OCI-LY7 (cell line): ENCODE measurements at regions not wholly inside any gene's neighbourhood (a gene's known extent, or its start where the extent isn't known, plus 50 kb on each side); places are given as distances from the start of the nearest gene placed in this dataset.

Source experiments
- BruUV-seq: library from RNA; stranded (reverse); fragments of 400-500 nt; replicated peaks from 2 replicates; lab custom pipeline; 2021; lab: Mats Ljungman, UMichigan
- CTCF ChIA-PET: fragments of 300-600 bp; sonication (Branson Sonifier 250); formaldehyde crosslinking; loops from one replicate; lab custom pipeline; 2022; ENCODE audit warnings: antibody characterized with exemption; ENCODE audit not compliant: unreplicated experiment; lab: Charles Lee
- POLR2A ChIA-PET: fragments of 300-600 bp; sonication (Branson Sonifier 250); formaldehyde crosslinking; loops from one replicate; lab custom pipeline; 2022; ENCODE audit warnings: antibody characterized with exemption; lab: Charles Lee
- DNase-seq: peaks from one replicate; pipeline ENCODE4 v3.0.0-alpha.2; 2015; ENCODE audit warnings: low spot score
- H2AFZ ChIP-seq: fragments of 200-600 bp; sonication (generic), shearing (Covaris generic); 2 replicates; pipeline ENCODE4 v1.6.1; 2014; ENCODE audit warnings: mild to moderate bottlenecking, antibody characterized with exemption, low read length, moderate library complexity
- H3K27ac ChIP-seq: fragments of 200-600 bp; sonication (generic); 2 replicates; pipeline ENCODE4 v1.5.1; 2014; ENCODE audit warnings: mixed run types, low read depth, mild to moderate bottlenecking, moderate library complexity, low read length, inconsistent platforms; ENCODE audit not compliant: poor library complexity, severe bottlenecking
- H3K36me3 ChIP-seq: fragments of 200-600 bp; sonication (generic); 2 replicates; pipeline ENCODE4 v1.6.1; 2014; ENCODE audit warnings: mild to moderate bottlenecking, antibody characterized with exemption, low read length, moderate library complexity, mixed read lengths; ENCODE audit not compliant: insufficient read depth
- H3K4me1 ChIP-seq: fragments of 200-600 bp; sonication (generic); 2 replicates; pipeline ENCODE4 v1.5.1; 2014; ENCODE audit warnings: mild to moderate bottlenecking, low read length; ENCODE audit not compliant: insufficient read depth, poor library complexity, severe bottlenecking
- H3K4me2 ChIP-seq: fragments of 200-600 bp; sonication (generic); 2 replicates; pipeline ENCODE4 v1.6.1; 2014; ENCODE audit warnings: mild to moderate bottlenecking, low read length
- H3K4me3 ChIP-seq: fragments of 200-600 bp; sonication (generic); 2 replicates; pipeline ENCODE4 v1.5.1; 2014; ENCODE audit warnings: mild to moderate bottlenecking, low read depth, low read length; ENCODE audit not compliant: poor library complexity, severe bottlenecking
- H3K79me2 ChIP-seq: fragments of 200-600 bp; sonication (generic); 2 replicates; pipeline ENCODE4 v1.6.1; 2016; ENCODE audit warnings: low read depth, mild to moderate bottlenecking, low read length, moderate library complexity, mixed read lengths; ENCODE audit not compliant: insufficient read depth
- H3K9me2 ChIP-seq: fragments of 200-600 bp; sonication (generic); 2 replicates; pipeline ENCODE4 v1.6.1; 2016; ENCODE audit warnings: mild to moderate bottlenecking, low read length, mixed read lengths; ENCODE audit not compliant: insufficient read depth
- H3K9me3 ChIP-seq: fragments of 200-600 bp; sonication (generic); 2 replicates; pipeline ENCODE4 v1.6.1; 2014; ENCODE audit warnings: mild to moderate bottlenecking, mixed run types, low read length, mixed read lengths
- H4K20me1 ChIP-seq: fragments of 200-600 bp; sonication (generic); 2 replicates; pipeline ENCODE4 v1.6.1; 2014; ENCODE audit warnings: mild to moderate bottlenecking, antibody characterized with exemption, low read length, moderate library complexity, mixed read lengths; ENCODE audit not compliant: insufficient read depth
- CTCF ChIP-seq: fragments of 200-600 bp; sonication (generic); conservative IDR thresholded peaks from 2 replicates; pipeline ENCODE4 v1.5.1; 2014; ENCODE audit warnings: mild to moderate bottlenecking, antibody characterized with exemption, low read length, moderate library complexity, mixed read lengths
- EZH2phosphoT487 ChIP-seq: fragments of 200-600 bp; sonication (generic); IDR thresholded peaks from 2 replicates; pipeline ENCODE4 v1.6.1; 2018; ENCODE audit warnings: low read depth, borderline replicate concordance, mild to moderate bottlenecking, mixed run types, antibody characterized with exemption, low read length, moderate library complexity, mixed read lengths
- intact Hi-C: fragments of 100-400 bp; cut with micrococcal nuclease; formaldehyde crosslinking; loops from one replicate; pipeline ENCODE4 v1.10.0; 2022; ENCODE audit not compliant: unreplicated experiment

DNA sequence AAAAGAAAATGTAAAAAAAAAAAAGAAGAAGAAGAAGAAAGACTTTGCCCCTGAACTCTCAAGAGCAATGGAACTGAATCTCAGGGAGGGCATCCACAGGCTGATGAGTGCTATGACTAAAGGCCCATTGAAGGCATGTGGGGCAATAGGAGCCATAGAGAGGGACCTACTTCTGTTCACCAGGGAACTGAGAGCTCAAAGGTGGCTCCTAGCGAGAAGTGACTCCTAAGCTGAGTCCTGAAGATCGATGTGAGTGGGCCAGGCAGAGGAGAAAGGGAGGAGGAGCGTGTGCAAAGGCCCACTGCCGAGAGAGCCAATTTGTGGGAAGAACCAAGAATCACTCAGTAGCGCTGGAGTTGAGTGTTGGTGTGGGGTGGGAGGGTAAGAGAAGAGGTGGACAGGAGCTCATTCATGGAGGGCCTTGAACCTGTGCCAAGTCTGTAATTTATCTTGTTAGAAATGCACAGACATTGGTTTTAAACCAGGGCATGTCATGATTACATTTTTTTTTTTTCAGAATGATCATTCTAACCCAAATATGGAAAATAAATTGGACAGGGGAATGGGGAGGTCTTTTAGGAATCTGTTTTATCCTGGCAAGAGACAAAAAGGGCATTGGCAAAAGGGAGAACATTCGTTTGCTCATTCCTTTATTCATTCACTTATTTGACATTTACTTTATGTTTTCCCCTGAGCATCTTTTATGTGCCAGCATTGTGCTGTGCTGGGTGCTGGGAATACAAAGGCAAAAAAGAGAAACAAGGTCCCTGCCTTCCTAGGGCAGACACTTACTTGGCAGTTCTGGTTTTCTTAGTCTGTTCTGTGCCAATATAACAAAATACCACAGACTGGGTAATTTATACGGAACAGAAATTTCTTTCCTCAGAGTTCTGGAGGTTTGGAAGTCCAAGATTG is 67.4 kb upstream of the DSP start:
- DNase-seq, result no peak
- Histone ChIP-seq H3K9me3 (no peaks in the 10 kb centered on the region), H2AFZ (no peak overlapping the region), H3K4me3 (no peak overlapping the region), H3K9me2 (no peaks in the 10 kb centered on the region), H3K4me2 (no peak overlapping the region), H4K20me1 (no peaks in the 10 kb centered on the region), H3K4me1 (no peaks in the 10 kb centered on the region), H3K79me2 (no peaks in the 10 kb centered on the region), H3K36me3 (no peaks in the 10 kb centered on the region), H3K27ac (no peak overlapping the region)
- POLR2A ChIA-PET, result no interaction called here
- intact Hi-C loops, result no loop called here
- CTCF ChIA-PET, result no interaction called here
- BruUV-seq, result no TSS peak
- no peak for TF ChIP-seq EZH2phosphoT487
- no peak for TF ChIP-seq CTCF

DNA sequence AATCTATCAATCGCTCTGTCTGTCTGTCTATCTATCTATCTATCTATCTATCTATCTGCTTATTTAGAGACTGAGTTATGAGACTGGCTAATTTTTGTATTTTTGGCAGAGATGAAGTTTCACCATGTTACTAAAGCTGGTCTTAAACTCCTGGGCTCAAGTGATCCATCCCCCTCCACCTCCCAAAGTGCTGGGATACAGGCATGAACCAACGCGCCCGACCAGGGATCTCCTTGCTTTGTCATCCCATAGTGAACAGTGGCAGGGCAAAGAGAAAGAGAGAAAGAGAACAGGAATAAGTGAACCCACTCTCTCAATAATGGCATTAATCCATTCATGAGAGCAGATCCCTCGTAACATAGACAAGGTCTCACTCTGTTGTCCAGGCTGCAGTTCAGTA is 66.4 kb upstream of the DSP start:
- Histone ChIP-seq H3K4me1 (no peaks in the 10 kb centered on the region), H2AFZ (no peak overlapping the region), H4K20me1 (no peaks in the 10 kb centered on the region), H3K9me2 (no peaks in the 10 kb centered on the region), H3K36me3 (no peaks in the 10 kb centered on the region), H3K79me2 (no peaks in the 10 kb centered on the region), H3K4me3 (no peak overlapping the region), H3K27ac (no peak overlapping the region), H3K9me3 (no peaks in the 10 kb centered on the region), H3K4me2 (no peak overlapping the region)
- DNase-seq, result no peak
- CTCF ChIA-PET, result no interaction called here
- POLR2A ChIA-PET, result interaction anchor here (0.6 kb wide), 1 partner anchor 145 kb away, joined by 3 read pairs; no protein-coding TSS in a partner anchor
- no TSS peak for BruUV-seq
- TF ChIP-seq CTCF, result no peak
- TF ChIP-seq EZH2phosphoT487, result no peak
- intact Hi-C loops, result no loop called here

DNA sequence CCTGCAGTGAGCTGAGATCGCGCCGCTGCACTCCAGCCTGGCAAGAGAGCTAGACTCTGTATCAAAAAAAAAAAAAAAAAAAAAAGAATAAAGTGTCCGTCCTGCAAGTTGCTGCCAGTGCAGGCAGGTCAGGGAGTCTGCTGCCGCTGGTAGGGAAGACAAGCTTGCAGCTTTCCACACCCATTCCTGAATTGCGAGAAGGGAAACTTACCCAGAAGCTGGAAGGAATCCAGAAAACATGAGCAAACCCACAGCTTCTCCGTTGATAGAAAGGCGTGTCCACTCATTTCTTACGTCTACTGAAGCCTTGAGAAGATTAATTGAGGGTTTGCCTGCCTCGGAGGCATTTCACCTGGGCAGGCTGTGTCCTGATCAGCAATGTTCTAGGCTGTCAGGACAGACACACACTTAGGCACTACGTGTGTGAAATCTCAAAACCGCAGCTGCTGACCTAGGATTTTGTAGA is 61.6 kb upstream of the DSP start:
- CTCF ChIA-PET, result no interaction called here
- Histone ChIP-seq H3K9me2 (no peaks in the 10 kb centered on the region), H3K36me3 (no peaks in the 10 kb centered on the region), H2AFZ (no peak overlapping the region), H3K4me3 (no peak overlapping the region), H4K20me1 (no peaks in the 10 kb centered on the region), H3K4me1 (no peaks in the 10 kb centered on the region), H3K9me3 (no peaks in the 10 kb centered on the region), H3K79me2 (no peaks in the 10 kb centered on the region), H3K4me2 (no peak overlapping the region), H3K27ac (no peak overlapping the region)
- DNase-seq, result no peak
- POLR2A ChIA-PET, result interaction anchor here (0.9 kb wide), 1 partner anchor 38 kb away, joined by 4 read pairs; no protein-coding TSS in a partner anchor
- intact Hi-C loops, result no loop called here
- TF ChIP-seq EZH2phosphoT487, result no peak
- TF ChIP-seq CTCF, result no peak
- no TSS peak for BruUV-seq
